Ovary (tissue), 7 donors: ENCODE measurements at regions not wholly inside any gene's neighbourhood (a gene's known extent, or its start where the extent isn't known, plus 50 kb on each side); places are given as distances from the start of the nearest gene placed in this dataset.

Experiments used
- DNase-seq, 5 donors: peaks; one replicate each; pipeline ENCODE4 v3.0.0-alpha.2; 2019 to 2020
- H3K27ac ChIP-seq, 2 donors: fragments of 200-600 bp; one replicate each; pipeline versions ENCODE4 v1.5.1 to v1.8.0; 2019 to 2022
- H3K27me3 ChIP-seq: fragments of 200-600 bp; one replicate; pipeline ENCODE4 v1.8.0; 2022
- H3K36me3 ChIP-seq: fragments of 200-600 bp; sonication (generic); one replicate; pipeline ENCODE4 v1.5.1; 2019
- H3K4me1 ChIP-seq: one replicate; pipeline ENCODE4 v1.8.1; 2013; ENCODE audit warnings: mild to moderate bottlenecking, moderate library complexity; ENCODE audit not compliant: insufficient read depth
- H3K4me3 ChIP-seq: fragments of 200-600 bp; sonication (generic); one replicate; pipeline ENCODE4 v1.5.1; 2017
- H3K9me3 ChIP-seq, 2 donors: fragments of 200-600 bp in 1 of 2; sonication (generic) in 1 of 2; one replicate each; pipeline versions ENCODE4 v1.5.1 to v1.8.1; 2013 to 2019; ENCODE audit warnings: mild to moderate bottlenecking in 1 of 2, moderate library complexity in 1 of 2
- EP300 ChIP-seq: sonication (generic); formaldehyde crosslinking; IDR thresholded peaks from one replicate; pipeline ENCODE4 v1.6.1; 2017; ENCODE audit warnings: antibody characterized with exemption
- POLR2A ChIP-seq: fragments of 450-650 bp; IDR thresholded peaks from one replicate; pipeline ENCODE4 v1.6.1; 2017; ENCODE audit warnings: antibody characterized with exemption, mild to moderate bottlenecking, moderate library complexity
- WGBS, 3 donors: extraction: QIAGEN DNeasy Blood & Tissue Kit in 1 of 3; methylation state at CpG; one replicate each; pipeline versions ENCODE4 v1.1.5 to v1.1.7; 2013 to 2017; 5-methylcytosine and 5-hydroxymethylcytosine counted together
- intact Hi-C, 4 donors: fragments of 100-400 bp; cut with DNase I; formaldehyde crosslinking; loops; one replicate each; pipeline versions ENCODE4 v1.11.0 to v1.15.1; 2022 to 2023
- TF ChIP-seq, protein P1 (sequence below), 3 donors: fragments of 450-650 bp in 2 of 3; fragments of 200-600 bp in 1 of 3; IDR thresholded peaks; one replicate each; pipeline versions ENCODE4 v1.5.1 to v1.8.0; 2016 to 2022; ENCODE audit warnings: antibody characterized with exemption in 3 of 3, mild to moderate bottlenecking in 1 of 3
- donor health status: DM: no; HTN: no; CAD: no; lungs with moderate emphysema.
- donor health status: DM: no; HTN: no; CAD: no.
- donor health status: Bipolar disorder and iron deficiency.
- donor health status: DM: no; HTN: no; CAD: no.
- donor health status: DM: yes; HTN: yes; CAD: no.

- H3K4me3 ChIP-seq = no peak overlapping the region
- H3K27me3 ChIP-seq = no peaks in the 10 kb centered on the region
- H3K4me1 ChIP-seq = no peaks in the 10 kb centered on the region
- H3K9me3 ChIP-seq = no peaks in the 10 kb centered on the region
- intact Hi-C loops = no loop called here
- DNase-seq = no peak
- no peak overlapping the region for H3K27ac ChIP-seq
- TF ChIP-seq POLR2A = no peak
- TF ChIP-seq, protein P1, sequence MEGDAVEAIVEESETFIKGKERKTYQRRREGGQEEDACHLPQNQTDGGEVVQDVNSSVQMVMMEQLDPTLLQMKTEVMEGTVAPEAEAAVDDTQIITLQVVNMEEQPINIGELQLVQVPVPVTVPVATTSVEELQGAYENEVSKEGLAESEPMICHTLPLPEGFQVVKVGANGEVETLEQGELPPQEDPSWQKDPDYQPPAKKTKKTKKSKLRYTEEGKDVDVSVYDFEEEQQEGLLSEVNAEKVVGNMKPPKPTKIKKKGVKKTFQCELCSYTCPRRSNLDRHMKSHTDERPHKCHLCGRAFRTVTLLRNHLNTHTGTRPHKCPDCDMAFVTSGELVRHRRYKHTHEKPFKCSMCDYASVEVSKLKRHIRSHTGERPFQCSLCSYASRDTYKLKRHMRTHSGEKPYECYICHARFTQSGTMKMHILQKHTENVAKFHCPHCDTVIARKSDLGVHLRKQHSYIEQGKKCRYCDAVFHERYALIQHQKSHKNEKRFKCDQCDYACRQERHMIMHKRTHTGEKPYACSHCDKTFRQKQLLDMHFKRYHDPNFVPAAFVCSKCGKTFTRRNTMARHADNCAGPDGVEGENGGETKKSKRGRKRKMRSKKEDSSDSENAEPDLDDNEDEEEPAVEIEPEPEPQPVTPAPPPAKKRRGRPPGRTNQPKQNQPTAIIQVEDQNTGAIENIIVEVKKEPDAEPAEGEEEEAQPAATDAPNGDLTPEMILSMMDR (IDR thresholded peaks at IDR 0.05) = no peak
- no peak for TF ChIP-seq EP300
- no peaks in the 10 kb centered on the region for H3K36me3 ChIP-seq
- 93 to 95% (median 93%) methylated on average over 5 of the region's 5 CpGs for WGBS, 3 donors
These were observed 236.1 kb upstream of the GLI3 start for GRCh38 chr7:42473099-42473498.

GRCh38 chr7:42471573-42472174 is 234.7 kb upstream of the GLI3 start:
- Histone ChIP-seq H3K27ac (no peak overlapping the region), H3K36me3 (no peaks in the 10 kb centered on the region), H3K27me3 (no peaks in the 10 kb centered on the region), H3K4me1 (no peaks in the 10 kb centered on the region), H3K9me3 (no peaks in the 10 kb centered on the region), H3K4me3 (no peak overlapping the region)
- WGBS, 3 donors = 92 to 98% (median 98%) methylated on average over 3 of the region's 3 CpGs
- no peak for DNase-seq
- TF ChIP-seq POLR2A (no peak), EP300 (no peak)
- TF ChIP-seq, protein P1 (IDR thresholded peaks at IDR 0.05) = no peak
- intact Hi-C loops = no loop called here

GRCh38 chr7:42469341-42469740 is 232.3 kb upstream of the GLI3 start:
- no peak for DNase-seq
- no peaks in the 10 kb centered on the region for H3K36me3 ChIP-seq
- no peak overlapping the region for H3K4me3 ChIP-seq
- intact Hi-C loops = no loop called here
- H3K4me1 ChIP-seq = no peaks in the 10 kb centered on the region
- H3K9me3 ChIP-seq = no peaks in the 10 kb centered on the region
- no peak overlapping the region for H3K27ac ChIP-seq
- TF ChIP-seq POLR2A = no peak
- no peak for TF ChIP-seq EP300
- TF ChIP-seq, protein P1 (IDR thresholded peaks at IDR 0.05) = no peak
- H3K27me3 ChIP-seq = no peaks in the 10 kb centered on the region
- 85 to 86% (median 85%) methylated on average over 10 of the region's 10 CpGs for WGBS, 3 donors

- no peaks in the 10 kb centered on the region for H3K9me3 ChIP-seq
- intact Hi-C loops = no loop called here
These were observed 231.5 kb upstream of the GLI3 start for GRCh38 chr7:42468471-42468870.

More at GRCh38 chr7:42468471-42468870, 231.5 kb upstream of the GLI3 start:
- WGBS, 3 donors = 87 to 93% (median 92%) methylated on average over 7 of the region's 7 CpGs
- no peak overlapping the region for H3K27ac ChIP-seq
- DNase-seq = no peak
- H3K36me3 ChIP-seq = no peaks in the 10 kb centered on the region
- no peaks in the 10 kb centered on the region for H3K27me3 ChIP-seq
- H3K4me1 ChIP-seq = no peaks in the 10 kb centered on the region
- H3K4me3 ChIP-seq = no peak overlapping the region
- TF ChIP-seq, protein P1 (IDR thresholded peaks at IDR 0.05) = no peak
- TF ChIP-seq POLR2A (no peak), EP300 (no peak)
